H1 (cell line): ENCODE measurements at regions not wholly inside any gene's neighbourhood (a gene's known extent, or its start where the extent isn't known, plus 50 kb on each side); places are given as distances from the start of the nearest gene placed in this dataset.

Source experiments
- MAFK ChIP-seq: IDR thresholded peaks from 2 replicates; pipeline ENCODE4 v1.6.1; 2012; ENCODE audit warnings: low read depth, mild to moderate bottlenecking, improper control_type of control experiment, low read length
- MAX ChIP-seq: IDR thresholded peaks from 2 replicates; pipeline ENCODE4 v1.6.1; 2012; ENCODE audit warnings: inconsistent platforms

GRCh38 chr10:3263082-3263481 is 90.5 kb upstream of the PITRM1 start (continued):
- TF ChIP-seq MAX (no peak), MAFK (no peak)
